K562 (cell line): ENCODE measurements at regions not wholly inside any gene's neighbourhood (a gene's known extent, or its start where the extent isn't known, plus 50 kb on each side); places are given as distances from the start of the nearest gene placed in this dataset.

Experiments used
- ATAC-seq: fragments of 200-7000 bp; cut with Tn5 transposase; 3 replicates; pipeline ENCODE4 v1.9.1; 2020; ENCODE audit warnings: moderate library complexity
- BruUV-seq: library from RNA; stranded (reverse); fragments of 400-500 nt; replicated peaks from 2 replicates; lab custom pipeline; 2021; lab: Mats Ljungman, UMichigan
- CTCF ChIA-PET: fragments of 300-600 bp; formaldehyde crosslinking; extraction: SDS; loops from one replicate; lab custom pipeline; 2021; ENCODE audit warnings: low intra/inter-chr PET ratio; lab: Yijun Ruan, JAX
- POLR2A ChIA-PET: fragments of 300-600, 350-650 bp; sonication (Branson Sonifier 250); formaldehyde crosslinking; extraction: SDS; loops from one replicate; lab custom pipeline; 2021; ENCODE audit warnings: antibody characterized with exemption, inconsistent platforms; lab: Yijun Ruan, JAX
- DNase-seq, 4 experiments: peaks; one replicate each; pipeline versions ENCODE4 v3.0.0 to v3.0.0-alpha.2; 2011 to 2018; ENCODE audit warnings: low spot score in 3 of 4, mixed read lengths in 3 of 4; ENCODE audit errors: extremely low read depth in 1 of 4
- FAIRE-seq: peaks from 2 replicates; lab custom pipeline; 2011; peaks lifted over from hg19 to GRCh38; lab: Jason Lieb, UNC
- H2AFZ ChIP-seq: 2 replicates; pipeline ENCODE4 v1.6.0; 2011; ENCODE audit warnings: low read depth, low read length, control low read depth, inconsistent platforms
- H3K27ac ChIP-seq: fragments of 200-600 bp; 3 replicates; pipeline ENCODE4 v1.8.0; 2011; ENCODE audit warnings: low read depth, mild to moderate bottlenecking, control low read depth, inconsistent platforms, low read length, moderate library complexity, mixed read lengths; ENCODE audit errors: extremely low read depth
- H3K27me3 ChIP-seq, 2 experiments: fragments of 300-600 bp in 1 of 2; 2 replicates in 1 of 2; 3 replicates in 1 of 2; pipeline versions ENCODE4 v1.6.0 to v1.8.0; 2011; ENCODE audit warnings: inconsistent platforms in 2 of 2, low read length in 2 of 2, mild to moderate bottlenecking in 1 of 2, mixed read lengths in 1 of 2, moderate library complexity in 1 of 2; ENCODE audit not compliant: control insufficient read depth in 2 of 2, insufficient read depth in 2 of 2
- H3K36me3 ChIP-seq: fragments of 300-600 bp; 3 replicates; pipeline ENCODE4 v1.8.0; 2011; ENCODE audit warnings: mild to moderate bottlenecking, low read length, inconsistent platforms; ENCODE audit not compliant: control insufficient read depth, insufficient read depth
- H3K4me1 ChIP-seq, 2 experiments: fragments of 200-600 bp in 1 of 2; replicated peaks in 1 of 2; 2 replicates in 1 of 2; 3 replicates in 1 of 2; pipeline versions ENCODE4 v1.5.1 to v1.8.0; 2011; ENCODE audit warnings: inconsistent platforms in 2 of 2, low read length in 2 of 2, mild to moderate bottlenecking in 1 of 2, mixed read lengths in 1 of 2, moderate library complexity in 1 of 2; ENCODE audit not compliant: control insufficient read depth in 2 of 2, insufficient read depth in 2 of 2
- H3K4me2 ChIP-seq: 2 replicates; pipeline ENCODE4 v1.6.1; 2011; ENCODE audit warnings: low read length, control low read depth, inconsistent platforms, mixed read lengths; ENCODE audit not compliant: insufficient read depth
- H3K4me3 ChIP-seq: fragments of 200-600 bp; sonication (generic), shearing (Covaris generic); 2 replicates; pipeline ENCODE4 v1.5.1; 2016; ENCODE audit warnings: control low read depth, inconsistent platforms
- H3K79me2 ChIP-seq: fragments of 200-600 bp; 3 replicates; pipeline ENCODE4 v1.8.0; 2011; ENCODE audit warnings: low read length, inconsistent platforms; ENCODE audit not compliant: control insufficient read depth, insufficient read depth
- H3K9ac ChIP-seq, 2 experiments: 2 replicates each; pipeline versions ENCODE4 v1.6.0 to v1.6.1; 2011; ENCODE audit warnings: low read depth in 2 of 2, low read length in 2 of 2, control low read depth in 1 of 2, inconsistent platforms in 1 of 2, mild to moderate bottlenecking in 1 of 2, mixed read lengths in 1 of 2; ENCODE audit not compliant: insufficient read depth in 1 of 2
- H3K9me1 ChIP-seq: one replicate; pipeline ENCODE4 v1.6.0; 2011; ENCODE audit warnings: inconsistent platforms, mild to moderate bottlenecking, low read length, moderate library complexity; ENCODE audit not compliant: control insufficient read depth, insufficient read depth
- H3K9me3 ChIP-seq: replicated peaks from 2 replicates; pipeline ENCODE4 v1.5.1; 2011; ENCODE audit warnings: low read depth, low read length, inconsistent platforms; ENCODE audit not compliant: control insufficient read depth, insufficient read depth
- H4K20me1 ChIP-seq: replicated peaks from 2 replicates; pipeline ENCODE4 v1.6.1; 2011; ENCODE audit warnings: low read length, inconsistent platforms, mixed read lengths; ENCODE audit not compliant: control insufficient read depth, insufficient read depth
- CREB3 ChIP-seq: fragments of 450-650 bp; conservative IDR thresholded peaks from 2 replicates; pipeline ENCODE4 v1.6.1; 2016; ENCODE audit warnings: missing genetic modification characterization, low read depth, mild to moderate bottlenecking, missing compliant biosample characterization, moderate library complexity
- GABPB2 ChIP-seq: fragments of 250-450 bp; sonication (Bioruptor Pico); conservative IDR thresholded peaks from 2 replicates; pipeline ENCODE4 v1.5.1; 2021; ENCODE audit warnings: mild to moderate bottlenecking
- HDAC8 ChIP-seq: fragments of 450-650 bp; IDR thresholded peaks from 2 replicates; pipeline ENCODE4 v1.6.1; 2016; ENCODE audit warnings: mild to moderate bottlenecking, missing genetic modification characterization, moderate library complexity, missing compliant biosample characterization
- HES1 ChIP-seq: fragments of 450-650 bp; IDR thresholded peaks from 2 replicates; pipeline ENCODE4 v1.6.1; 2016; ENCODE audit warnings: low read depth, mild to moderate bottlenecking, moderate library complexity
- KDM1A ChIP-seq, 2 experiments: fragments of 450-650 bp; IDR thresholded peaks; 2 replicates each; pipeline ENCODE4 v1.6.1; 2016; ENCODE audit warnings: mild to moderate bottlenecking in 2 of 2
- LEF1 ChIP-seq: fragments of 450-650 bp; IDR thresholded peaks from 2 replicates; pipeline ENCODE4 v1.6.1; 2016; ENCODE audit warnings: mild to moderate bottlenecking
- MIER1 ChIP-seq: fragments of 450-650 bp; IDR thresholded peaks from 2 replicates; pipeline ENCODE4 v1.6.1; 2016; ENCODE audit warnings: antibody characterized with exemption, mild to moderate bottlenecking, low read depth
- PHB2 ChIP-seq: fragments of 450-650 bp; IDR thresholded peaks from 2 replicates; pipeline ENCODE4 v1.6.1; 2017; ENCODE audit warnings: low read depth
- PHF20 ChIP-seq: fragments of 450-650 bp; IDR thresholded peaks from 2 replicates; pipeline ENCODE4 v1.6.1; 2018; ENCODE audit not compliant: partially characterized antibody
- PHTF2 ChIP-seq: fragments of 250-450 bp; sonication (Bioruptor Pico); IDR thresholded peaks from 2 replicates; pipeline ENCODE4 v1.5.0; 2021; ENCODE audit warnings: mild to moderate bottlenecking
- PRPF4 ChIP-seq: fragments of 200-400 bp; formaldehyde crosslinking; IDR thresholded peaks from one replicate; pipeline ENCODE4 v1.6.1; 2017; ENCODE audit warnings: low read length, low read depth, mild to moderate bottlenecking; ENCODE audit not compliant: insufficient read depth, poor library complexity, severe bottlenecking
- RBM14 ChIP-seq: fragments of 200-400 bp; formaldehyde crosslinking; IDR thresholded peaks from 2 replicates; pipeline ENCODE4 v1.6.1; 2018; ENCODE audit warnings: low read depth, mild to moderate bottlenecking, low read length, moderate library complexity, borderline replicate concordance; ENCODE audit not compliant: insufficient read depth
- SMARCA4 ChIP-seq: fragments of 450-650 bp; IDR thresholded peaks from 2 replicates; pipeline ENCODE4 v1.6.1; 2016
- SMARCB1 ChIP-seq: IDR thresholded peaks from 2 replicates; pipeline ENCODE4 v1.6.1; 2011; ENCODE audit warnings: improper control_type of control experiment, low read depth; ENCODE audit not compliant: insufficient read length
- SNRNP70 ChIP-seq: fragments of 200-400 bp; formaldehyde crosslinking; optimal IDR thresholded peaks from 2 replicates; pipeline ENCODE3; 2017; ENCODE audit warnings: low read depth, low read length
- THRAP3 ChIP-seq: fragments of 450-650 bp; IDR thresholded peaks from 2 replicates; pipeline ENCODE4 v1.6.1; 2016; ENCODE audit warnings: mild to moderate bottlenecking, inconsistent platforms, borderline replicate concordance
- YBX1 ChIP-seq: fragments of 450-650 bp; IDR thresholded peaks from 2 replicates; pipeline ENCODE4 v1.7.1; 2016; ENCODE audit warnings: mild to moderate bottlenecking
- ZNF124 ChIP-seq: sonication (generic); formaldehyde crosslinking; IDR thresholded peaks from 2 replicates; pipeline ENCODE4 v1.8.1; 2022; ENCODE audit warnings: missing genetic modification reagents
- ZNF175 ChIP-seq: fragments of 200-800 bp; sonication (Bioruptor generic); IDR thresholded peaks from 2 replicates; pipeline ENCODE4 v1.6.1; 2016; ENCODE audit warnings: low read depth, mild to moderate bottlenecking, missing genetic modification characterization, missing compliant biosample characterization
- ZNF445 ChIP-seq: fragments of 250-450 bp; sonication (Bioruptor Pico); IDR thresholded peaks from 2 replicates; pipeline ENCODE4 v1.4.0; 2020; ENCODE audit warnings: low read depth, mild to moderate bottlenecking, moderate library complexity
- WGBS: fragments of 100-300 bp; shearing (Covaris generic); methylation state at CpG from one replicate; pipeline ENCODE4 v1.1.6; 2016; ENCODE audit warnings: low coverage, mixed read lengths; ENCODE audit not compliant: insufficient coverage; ENCODE audit errors: missing lambda C conversion rate; 5-methylcytosine and 5-hydroxymethylcytosine counted together
- in situ Hi-C: fragments of 300-500 bp; cut with MboI; formaldehyde crosslinking; loops from 4 replicates; pipeline ENCODE4 v1.15.0; 2018; ENCODE audit warnings: inconsistent platforms, mixed read lengths
- intact Hi-C: fragments of 100-400 bp; cut with micrococcal nuclease; formaldehyde crosslinking; loops from 2 replicates; pipeline ENCODE4 v1.14.2; 2022

- no peak for FAIRE-seq
- no peaks in the 10 kb centered on the region; a peak in 1 of 5 replicates for H3K27me3 ChIP-seq
- no peaks in the 10 kb centered on the region for H3K4me1 ChIP-seq
- H3K9ac ChIP-seq, result no peak overlapping the region
- POLR2A ChIA-PET, result interaction anchor here (0.7 kb wide), 1 partner anchor 61 kb away, joined by 3 read pairs; no protein-coding TSS in a partner anchor
- in situ Hi-C loops, result no loop called here
- BruUV-seq, result no TSS peak
- no peak for DNase-seq
- no peak overlapping the region for H3K27ac ChIP-seq
- intact Hi-C loops, result no loop called here
- H3K79me2 ChIP-seq, result no peaks in the 10 kb centered on the region
- no peak for ATAC-seq
- TF ChIP-seq PRPF4, result no peak
- no peak for TF ChIP-seq ZNF124 (CRISPR knock-in tag)
- TF ChIP-seq ZNF445 (CRISPR knock-in tag), result no peak
- TF ChIP-seq THRAP3, result no peak
- TF ChIP-seq GABPB2 (CRISPR knock-in tag), result no peak
- no peak for TF ChIP-seq PHF20
- no peak for TF ChIP-seq LEF1
- TF ChIP-seq PHTF2 (CRISPR knock-in tag), result no peak
- no peak for TF ChIP-seq RBM14
- TF ChIP-seq MIER1, result no peak
- no peak for TF ChIP-seq SMARCB1
- no peak for TF ChIP-seq SNRNP70
- no peak for TF ChIP-seq KDM1A (IDR thresholded peaks at IDR 0.05)
- no peak for TF ChIP-seq CREB3
- no peak for TF ChIP-seq HDAC8
- TF ChIP-seq PHB2, result no peak
- no peak for TF ChIP-seq SMARCA4
- TF ChIP-seq YBX1, result no peak
- TF ChIP-seq ZNF175 (CRISPR knock-in tag), result no peak
- TF ChIP-seq HES1, result no peak
- 0% methylated on average over 10 of the region's 12 CpGs for WGBS
- no peak overlapping the region for H3K4me3 ChIP-seq
- no peaks in the 10 kb centered on the region for H4K20me1 ChIP-seq
- H3K4me2 ChIP-seq, result no peak overlapping the region
- no peaks in the 10 kb centered on the region for H3K36me3 ChIP-seq
- no peaks in the 10 kb centered on the region for H3K9me3 ChIP-seq
- CTCF ChIA-PET, result no interaction called here
- H3K9me1 ChIP-seq, result no peaks in the 10 kb centered on the region
- H2AFZ ChIP-seq, result no peak overlapping the region
Measured at GRCh38 chr22:48884324-48884723, 943.3 kb downstream of the BRD1 start.
